AG04449 (cell line): ENCODE measurements at regions not wholly inside any gene's neighbourhood (a gene's known extent, or its start where the extent isn't known, plus 50 kb on each side); places are given as distances from the start of the nearest gene placed in this dataset.

Source experiments
- CTCF ChIA-PET: fragments of 350-600 bp; formaldehyde crosslinking; extraction: SDS; loops from one replicate; lab custom pipeline; 2021; ENCODE audit warnings: antibody characterized with exemption; lab: Yijun Ruan, JAX
- POLR2A ChIA-PET: fragments of 400-600, 350-600 bp; formaldehyde crosslinking; extraction: SDS; loops from one replicate; lab custom pipeline; 2020; ENCODE audit warnings: antibody characterized with exemption, inconsistent platforms; lab: Yijun Ruan, JAX
- DNase-seq: peaks from one replicate; pipeline ENCODE4 v3.0.0-alpha.2; 2010; ENCODE audit warnings: low read depth, low spot score
- H3K4me3 ChIP-seq: 2 replicates; pipeline ENCODE4 v1.5.1; 2011; ENCODE audit warnings: low read depth, mild to moderate bottlenecking, control low read depth, low read length
- CTCF ChIP-seq: IDR thresholded peaks from one replicate; pipeline ENCODE4 v1.5.1; 2011; ENCODE audit warnings: mild to moderate bottlenecking, moderate library complexity, low read length, control low read depth, inconsistent platforms; ENCODE audit not compliant: insufficient read depth; ENCODE audit errors: missing control alignments

- TF ChIP-seq CTCF = no peak
- ChIA-PET CTCF (no interaction called here), POLR2A (no interaction called here)
- no peak for DNase-seq
- no peak overlapping the region for H3K4me3 ChIP-seq
Measured at GRCh38 chr11:69394234-69394868, 87.1 kb upstream of the LINC01488 start.

- H3K4me3 ChIP-seq = no peak overlapping the region
- CTCF ChIA-PET = interaction anchor here (2.0 kb wide), 1 partner anchor 263 kb away, joined by 7 read pairs; no protein-coding TSS in a partner anchor
- no peak for TF ChIP-seq CTCF
- POLR2A ChIA-PET = no interaction called here
- DNase-seq = no peak
Measured at GRCh38 chr11:69394869-69395246, 86.6 kb upstream of the LINC01488 start.

- no peak overlapping the region for H3K4me3 ChIP-seq
- no peak for TF ChIP-seq CTCF
- no peak for DNase-seq
- CTCF ChIA-PET = interaction anchor here (2.0 kb wide), 1 partner anchor 264 kb away, joined by 7 read pairs; no protein-coding TSS in a partner anchor
- POLR2A ChIA-PET = no interaction called here
Measured at GRCh38 chr11:69395287-69395686, 86.2 kb upstream of the LINC01488 start.

- H3K4me3 ChIP-seq = no peak overlapping the region
- no peak for DNase-seq
- CTCF ChIA-PET = interaction anchor here (2.0 kb wide), 1 partner anchor 265 kb away, joined by 7 read pairs; no protein-coding TSS in a partner anchor
- POLR2A ChIA-PET = no interaction called here
- no peak for TF ChIP-seq CTCF
Measured at GRCh38 chr11:69396051-69396947, 85.2 kb upstream of the LINC01488 start.

GRCh38 chr11:69396948-69397307 is 84.5 kb upstream of the LINC01488 start:
- H3K4me3 ChIP-seq = no peak overlapping the region
- DNase-seq = no peak
- POLR2A ChIA-PET = interaction anchor here (0.7 kb wide), 1 partner anchor 247 kb away, joined by 3 read pairs; no protein-coding TSS in a partner anchor
- TF ChIP-seq CTCF = no peak
- CTCF ChIA-PET = no interaction called here

- no peak overlapping the region for H3K4me3 ChIP-seq
- ChIA-PET POLR2A (interaction anchor here (0.7 kb wide), 1 partner anchor 247 kb away, joined by 3 read pairs; no protein-coding TSS in a partner anchor), CTCF (no interaction called here)
- no peak for TF ChIP-seq CTCF
- no peak for DNase-seq
Measured at GRCh38 chr11:69397732-69398131, 83.7 kb upstream of the LINC01488 start.
